ENCODE measurements at regions not wholly inside any gene's neighbourhood (a gene's known extent, or its start where the extent isn't known, plus 50 kb on each side); places are given as distances from the start of the nearest gene placed in this dataset.

- H3K9ac ChIP-seq (ENCODE audit: low read depth, low read length) = no peak overlapping the region
- dilution Hi-C loops (cut with HindIII; ENCODE audit: low sequenced_read_pairs, unreplicated experiment) (no loop called here), in situ Hi-C loops (cut with MboI; ENCODE audit: low sequenced_read_pairs) (no loop called here), intact Hi-C loops (cut with micrococcal nuclease) (no loop called here)
- no peak overlapping the region for H2BK5ac ChIP-seq (ENCODE audit: low read depth, low read length, poor library complexity, severe bottlenecking)
- no peak overlapping the region for H2AK9ac ChIP-seq (replicated peaks; ENCODE audit: low read depth, low read length, poor library complexity)
- DNase-seq = no peak
- ChIA-PET CTCF (interaction anchor here (0.9 kb wide), 1 partner anchor 9 kb away, joined by 3 read pairs; no protein-coding TSS in a partner anchor), POLR2A (ENCODE audit: unreplicated experiment) (no interaction called here)
- no peak overlapping the region for H4K91ac ChIP-seq (ENCODE audit: insufficient read depth, low read depth, low read length)
- BruUV-seq (replicated peaks) = no TSS peak
- no peak overlapping the region for H3K56ac ChIP-seq (ENCODE audit: extremely low read depth, insufficient read depth, low read length)
- H3K9me1 ChIP-seq (ENCODE audit: insufficient read depth, low read length) = no peaks in the 10 kb centered on the region
- no peak overlapping the region for H2BK120ac ChIP-seq (ENCODE audit: low read depth, low read length)
- H2AFZ ChIP-seq (replicated peaks; ENCODE audit: low read length, poor library complexity) = no peak overlapping the region
- no peak for ATAC-seq (ENCODE audit: low read depth)
- TF ChIP-seq MAFK (IDR thresholded peaks at IDR 0.05; ENCODE audit: low read depth, low read length) (peak; percentile 97), CEBPB (IDR thresholded peaks at IDR 0.05; ENCODE audit: low read depth, low read length) (no peak), RAD21 (IDR thresholded peaks at IDR 0.05; ENCODE audit: low read length) (no peak)
- no peak overlapping the region for H2BK15ac ChIP-seq (ENCODE audit: low read depth, low read length)
- H3K23ac ChIP-seq (ENCODE audit: low read depth, low read length) = no peak overlapping the region
- H4K8ac ChIP-seq (ENCODE audit: low read depth in 2 of 2, low read length in 2 of 2) = no peak overlapping the region
- no peaks in the 10 kb centered on the region for H3K4me1 ChIP-seq (ENCODE audit: control insufficient read depth, insufficient read depth, low read length)
- no peaks in the 10 kb centered on the region for H3K36me3 ChIP-seq (ENCODE audit: control insufficient read depth, insufficient read depth, low read length)
- no peak overlapping the region for H2AK5ac ChIP-seq (ENCODE audit: low read depth, low read length)
- H3K14ac ChIP-seq (replicated peaks; ENCODE audit: low read depth, low read length) = no peak overlapping the region
- H2BK20ac ChIP-seq (ENCODE audit: low read depth, low read length) = no peak overlapping the region
- H3K4ac ChIP-seq (ENCODE audit: low read depth, low read length) = no peak overlapping the region
- H4K5ac ChIP-seq (ENCODE audit: low read depth, low read length) = no peak overlapping the region
- H3K9me3 ChIP-seq (ENCODE audit: control insufficient read depth, insufficient read depth, low read length) = no peaks in the 10 kb centered on the region
- H3K4me3 ChIP-seq (ENCODE audit: insufficient read depth, low read depth, low read length) = no peak overlapping the region
- no peaks in the 10 kb centered on the region for H3K79me1 ChIP-seq (ENCODE audit: low read depth in 1 of 2, low read length in 2 of 2)
- H4K20me1 ChIP-seq (ENCODE audit: insufficient read depth, low read length) = no peaks in the 10 kb centered on the region
- no peak overlapping the region for H3K27ac ChIP-seq (ENCODE audit: insufficient read depth, low read length)
- H3K4me2 ChIP-seq (ENCODE audit: low read depth, low read length) = no peak overlapping the region
- no peak overlapping the region for H3K18ac ChIP-seq (ENCODE audit: low read depth, low read length)
- peaks cover 9% of the 10 kb centered on the region for H3K27me3 ChIP-seq (ENCODE audit: control insufficient read depth, insufficient read depth, low read length)
Observed at GRCh38 chr3:115488409-115488808, 134.9 kb upstream of the GAP43 start.
